T47D (cell line): ENCODE measurements at regions not wholly inside any gene's neighbourhood (a gene's known extent, or its start where the extent isn't known, plus 50 kb on each side); places are given as distances from the start of the nearest gene placed in this dataset.

Experiments
- DNase-seq, 2 experiments: peaks; one replicate each; pipeline versions ENCODE4 v3.0.0 to v3.0.0-alpha.2; 2011 to 2012; ENCODE audit warnings: low read depth in 1 of 2, low spot score in 1 of 2
- JUND ChIP-seq: IDR thresholded peaks from 2 replicates; pipeline ENCODE4 v1.6.1; 2012; ENCODE audit warnings: low read depth
- in situ Hi-C: cut with HindIII; loops from 2 replicates; pipeline ENCODE4 v1.10.0; 2016; ENCODE audit warnings: low sequenced_read_pairs, low pct_unique_long_range_greater_than_20kb

GRCh38 chr2:150710041-150710440, 222.6 kb upstream of the RND3 start:
- in situ Hi-C loops, result no loop called here
- no peak for DNase-seq
- TF ChIP-seq JUND, result no peak

GRCh38 chr2:150706561-150706960, 219.1 kb upstream of the RND3 start:
- no peak for DNase-seq

GRCh38 chr2:150705767-150706166, 218.3 kb upstream of the RND3 start:
- in situ Hi-C loops, result no loop called here
- no peak for DNase-seq
- no peak for TF ChIP-seq JUND

More at GRCh38 chr2:150706561-150706960, 219.1 kb upstream of the RND3 start:
- in situ Hi-C loops, result no loop called here
- no peak for TF ChIP-seq JUND

- in situ Hi-C loops, result no loop called here
- DNase-seq, result no peak
- no peak for TF ChIP-seq JUND
Observed at GRCh38 chr2:150705357-150705756, 217.9 kb upstream of the RND3 start.

- DNase-seq, result no peak
- no peak for TF ChIP-seq JUND
- in situ Hi-C loops, result no loop called here
Observed at GRCh38 chr2:150702791-150703190, 215.3 kb upstream of the RND3 start.

- in situ Hi-C loops, result no loop called here
- no peak for DNase-seq
- TF ChIP-seq JUND, result no peak
Observed at GRCh38 chr2:150700666-150701580, 213.5 kb upstream of the RND3 start.

- in situ Hi-C loops, result no loop called here
- DNase-seq, result no peak
- no peak for TF ChIP-seq JUND
Observed at GRCh38 chr2:150699218-150699617, 211.8 kb upstream of the RND3 start.

GRCh38 chr2:150698016-150698661, 210.7 kb upstream of the RND3 start:
- in situ Hi-C loops, result no loop called here
- no peak for TF ChIP-seq JUND
- peak in 1 of 2 experiments; percentile 16 for DNase-seq

- in situ Hi-C loops, result no loop called here
- no peak for TF ChIP-seq JUND
- no peak for DNase-seq
Observed at GRCh38 chr2:150697596-150697995, 210.1 kb upstream of the RND3 start.

GRCh38 chr2:150695451-150696135, 208.1 kb upstream of the RND3 start:
- no peak for TF ChIP-seq JUND
- in situ Hi-C loops, result no loop called here
- no peak for DNase-seq

GRCh38 chr2:150693556-150693955, 206.1 kb upstream of the RND3 start:
- no peak for TF ChIP-seq JUND
- DNase-seq, result no peak
- in situ Hi-C loops, result no loop called here

- in situ Hi-C loops, result no loop called here
- no peak for TF ChIP-seq JUND
Observed at GRCh38 chr2:150690870-150691269, 203.4 kb upstream of the RND3 start.

GRCh38 chr2:150690261-150690660, 202.8 kb upstream of the RND3 start:
- in situ Hi-C loops, result no loop called here
- DNase-seq, result no peak

More at GRCh38 chr2:150690870-150691269, 203.4 kb upstream of the RND3 start:
- DNase-seq, result no peak

More at GRCh38 chr2:150690261-150690660, 202.8 kb upstream of the RND3 start:
- no peak for TF ChIP-seq JUND
